Stimulated activated CD8-positive, alpha-beta memory T cell treated with anti-CD3 and anti-CD28 coated beads, Interleukin-15, amount 100 ng/mL, for 24 hours (primary cell): ENCODE measurements at regions not wholly inside any gene's neighbourhood (a gene's known extent, or its start where the extent isn't known, plus 50 kb on each side); places are given as distances from the start of the nearest gene placed in this dataset.

ENCODE experiments used
- DNase-seq: peaks from one replicate; pipeline ENCODE4 v3.0.0-alpha.2; 2020; ENCODE audit warnings: low read depth

GRCh38 chr21:27173053-27173452 lies 206.2 kb upstream of the ADAMTS5 start:
- no peak for DNase-seq

GRCh38 chr21:27171707-27172106 lies 204.8 kb upstream of the ADAMTS5 start:
- no peak for DNase-seq

DNA sequence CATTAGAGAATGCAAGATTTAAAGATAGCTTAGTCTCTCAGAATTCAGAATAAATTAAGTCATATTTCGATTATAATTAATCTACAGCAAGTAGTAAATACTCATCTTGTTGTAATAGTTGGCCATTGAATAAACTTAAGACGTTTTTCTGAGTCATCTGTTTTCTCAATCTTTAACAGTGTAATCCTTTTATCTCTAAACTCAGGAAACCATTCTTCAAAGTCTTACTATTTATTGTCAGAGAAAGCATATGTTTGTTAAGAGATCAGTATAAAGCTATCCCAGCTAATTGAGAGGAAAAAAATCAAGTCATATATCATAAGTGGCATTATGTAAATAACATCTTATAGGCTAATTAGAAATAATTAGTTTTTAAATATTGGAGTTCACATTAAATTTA lies 201.2 kb upstream of the ADAMTS5 start:
- no peak for DNase-seq

DNA sequence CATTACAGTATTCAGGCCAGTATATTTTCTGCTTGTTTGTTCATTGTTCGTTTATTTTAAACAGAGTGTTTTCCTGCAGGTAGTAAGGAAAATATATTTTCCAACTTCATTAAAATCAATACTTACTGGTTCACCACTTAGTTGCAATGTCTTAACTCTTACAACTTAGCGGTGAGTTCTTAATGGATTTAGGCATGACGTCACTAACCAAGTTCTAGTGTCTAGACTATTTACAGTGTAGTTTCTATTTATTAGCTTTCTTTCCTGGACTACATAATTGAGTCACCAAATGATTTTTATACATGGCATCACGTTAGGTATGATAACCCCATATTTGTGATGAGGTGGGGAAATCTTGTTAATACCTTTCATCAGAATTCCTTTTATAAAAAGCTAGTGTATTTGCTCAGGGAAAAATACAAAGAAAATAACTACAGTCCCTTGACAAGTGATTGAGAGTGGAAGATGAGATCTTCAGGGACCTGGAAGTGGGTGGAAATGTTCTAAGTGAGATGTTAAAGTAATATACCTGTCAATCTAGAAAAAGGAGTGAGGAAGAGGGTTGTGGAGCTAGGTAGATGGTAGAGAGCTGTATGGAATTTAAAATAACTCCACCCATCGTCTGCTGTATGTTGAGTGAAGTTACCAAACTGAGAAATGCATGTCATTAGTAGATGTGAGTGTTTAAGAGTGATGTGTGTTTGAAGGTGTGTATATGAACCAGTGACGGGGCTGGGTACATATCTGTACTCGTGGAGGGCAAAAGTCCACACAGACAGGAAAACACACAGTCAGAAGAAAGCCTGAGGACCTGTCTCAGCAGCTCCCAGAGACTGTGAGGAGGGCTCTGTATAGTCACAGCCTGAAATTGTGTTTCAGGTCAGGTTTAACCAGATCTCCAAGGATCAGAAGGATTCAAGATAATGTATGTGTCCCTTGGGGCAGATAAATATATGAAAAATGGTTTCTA lies 197.6 kb upstream of the ADAMTS5 start:
- DNase-seq, result no peak

GRCh38 chr21:27158967-27159366 lies 192.1 kb upstream of the ADAMTS5 start:
- DNase-seq, result no peak

- DNase-seq, result no peak
Measured at GRCh38 chr21:27157097-27157496, 190.2 kb upstream of the ADAMTS5 start.

DNA sequence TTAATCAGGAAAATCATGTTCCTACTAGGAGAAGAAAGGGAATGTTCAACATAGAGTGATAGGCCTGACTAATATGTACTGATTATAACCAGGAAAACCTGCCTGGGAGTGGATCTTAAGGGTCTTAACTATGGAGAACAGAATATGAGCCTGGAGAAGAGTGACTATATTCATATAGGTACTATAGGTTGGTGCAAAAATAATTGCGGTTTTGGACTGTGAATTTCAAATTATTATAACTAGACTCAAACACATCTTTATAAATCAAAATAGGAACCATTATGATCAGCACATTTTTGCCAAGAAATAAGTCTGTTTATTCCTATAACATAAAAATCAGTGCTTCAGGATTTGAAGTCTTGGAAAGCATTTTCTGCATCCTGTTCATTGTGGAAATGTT lies 189.8 kb upstream of the ADAMTS5 start:
- no peak for DNase-seq

DNA sequence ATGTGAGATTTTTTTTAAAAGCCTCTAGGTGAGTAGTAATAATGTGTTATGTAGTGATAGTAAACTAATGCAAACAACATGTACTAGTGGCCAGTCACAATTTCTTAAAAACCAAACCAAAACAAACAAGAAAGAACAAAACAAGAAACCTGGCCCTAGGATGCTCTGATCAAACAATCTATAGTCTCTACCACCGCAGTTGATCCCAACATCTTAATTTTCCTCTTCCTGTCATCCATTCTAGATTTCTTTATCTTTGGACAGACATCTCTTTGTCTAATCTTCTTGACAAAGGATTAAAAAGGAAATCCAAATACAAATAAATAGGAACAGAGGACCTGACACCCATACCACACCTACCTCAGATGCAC lies 188.2 kb upstream of the ADAMTS5 start:
- DNase-seq, result no peak

- DNase-seq, result no peak
Measured at GRCh38 chr21:27154451-27155129, 187.7 kb upstream of the ADAMTS5 start.

- no peak for DNase-seq
Measured at GRCh38 chr21:27152996-27153395, 186.1 kb upstream of the ADAMTS5 start.

- DNase-seq, result no peak
Measured at GRCh38 chr21:27149034-27149433, 182.1 kb upstream of the ADAMTS5 start.

DNA sequence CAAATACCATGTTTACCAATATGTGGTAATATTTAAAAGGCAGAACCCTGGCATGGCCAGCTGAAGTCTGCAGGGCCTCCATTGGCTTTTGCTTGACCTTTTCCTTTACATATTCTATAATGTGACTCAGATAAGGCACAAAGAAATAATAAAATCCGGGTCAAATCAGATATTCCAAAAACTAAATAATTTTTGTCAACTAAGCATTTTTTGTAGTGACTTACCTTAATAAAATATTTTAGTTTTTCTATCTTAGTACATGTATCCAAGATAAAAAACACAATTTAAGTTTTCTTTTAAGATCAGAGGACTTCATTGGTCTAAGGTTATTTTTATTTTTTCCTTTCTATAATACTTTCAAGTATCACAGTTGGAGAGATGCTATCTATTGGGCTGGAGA lies 179.4 kb upstream of the ADAMTS5 start:
- no peak for DNase-seq

DNA sequence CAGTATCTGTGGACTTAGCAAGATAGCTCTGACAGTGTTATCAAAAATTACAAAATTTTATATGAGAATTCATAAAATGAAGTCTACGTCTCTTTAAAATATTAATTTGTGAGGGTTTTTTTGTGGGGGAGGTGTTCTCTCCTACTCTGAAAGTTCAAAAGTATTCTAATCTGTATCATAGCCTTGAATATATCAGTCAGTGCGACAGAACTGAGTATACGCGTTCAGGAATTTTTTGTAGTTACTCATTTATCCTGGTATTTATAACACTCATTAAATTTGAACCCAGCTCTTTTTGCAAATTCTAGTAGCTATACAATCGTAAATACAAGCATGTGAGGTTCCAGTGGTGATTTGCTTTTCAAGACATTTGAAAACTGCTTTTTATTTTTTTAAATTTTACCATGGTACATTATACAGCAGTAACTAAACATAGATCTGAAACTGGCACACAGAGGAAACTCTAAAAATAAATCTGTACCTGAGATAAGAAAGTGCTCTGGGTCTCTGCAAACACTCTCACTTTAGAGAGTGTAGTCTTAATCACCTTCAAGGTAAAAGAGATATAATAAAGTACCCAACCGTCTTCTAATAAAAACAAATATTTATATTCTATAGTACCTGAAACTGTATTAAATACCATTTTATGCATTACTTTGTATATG lies 178.4 kb upstream of the ADAMTS5 start:
- DNase-seq, result no peak

- no peak for DNase-seq
Measured at GRCh38 chr21:27143476-27143875, 176.6 kb upstream of the ADAMTS5 start.

GRCh38 chr21:27139526-27139925 lies 172.6 kb upstream of the ADAMTS5 start:
- DNase-seq, result no peak

- no peak for DNase-seq
Measured at GRCh38 chr21:27134516-27134915, 167.6 kb upstream of the ADAMTS5 start.

DNA sequence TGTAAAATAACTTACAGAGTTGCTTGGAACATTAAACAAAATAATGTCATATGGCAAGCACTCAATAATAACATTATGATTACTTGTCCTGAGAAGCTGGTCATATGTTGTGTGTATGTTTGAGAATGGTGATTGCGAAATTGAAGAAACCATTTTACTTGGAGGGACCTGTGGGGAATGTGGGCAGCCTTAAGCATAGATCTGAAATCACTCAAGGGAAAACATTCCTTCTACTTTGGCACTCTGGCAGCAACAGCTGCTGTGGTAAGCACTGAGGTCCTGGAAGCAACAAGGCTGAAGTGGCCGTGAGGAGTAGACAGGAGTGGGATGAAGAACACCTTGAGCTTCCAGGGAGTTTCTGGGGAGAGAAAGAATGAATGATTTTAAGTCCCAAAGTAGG lies 165.4 kb upstream of the ADAMTS5 start:
- DNase-seq, result no peak

- no peak for DNase-seq
Measured at GRCh38 chr21:27130154-27130553, 163.3 kb upstream of the ADAMTS5 start.

- no peak for DNase-seq
Measured at GRCh38 chr21:27129694-27130093, 162.8 kb upstream of the ADAMTS5 start.

DNA sequence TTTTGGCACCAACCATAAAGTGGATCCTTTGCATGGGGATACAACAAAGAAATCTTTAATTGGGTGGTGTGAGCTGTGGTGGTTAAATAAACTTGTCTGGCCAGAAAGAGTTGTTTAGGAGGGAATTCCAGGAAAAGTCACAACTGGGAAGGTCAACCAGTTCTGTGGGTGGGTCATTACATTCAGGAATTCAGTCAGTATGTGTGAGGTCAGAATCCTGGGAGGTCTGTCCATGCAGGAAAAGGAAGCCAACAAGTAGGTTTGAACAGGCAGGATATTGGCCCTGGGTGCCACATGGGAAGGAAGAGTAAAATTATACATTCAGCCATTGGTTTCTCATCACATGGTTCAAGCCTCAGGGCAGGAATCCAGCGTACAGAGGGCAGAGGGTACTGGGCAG lies 162.3 kb upstream of the ADAMTS5 start:
- DNase-seq, result no peak

DNA sequence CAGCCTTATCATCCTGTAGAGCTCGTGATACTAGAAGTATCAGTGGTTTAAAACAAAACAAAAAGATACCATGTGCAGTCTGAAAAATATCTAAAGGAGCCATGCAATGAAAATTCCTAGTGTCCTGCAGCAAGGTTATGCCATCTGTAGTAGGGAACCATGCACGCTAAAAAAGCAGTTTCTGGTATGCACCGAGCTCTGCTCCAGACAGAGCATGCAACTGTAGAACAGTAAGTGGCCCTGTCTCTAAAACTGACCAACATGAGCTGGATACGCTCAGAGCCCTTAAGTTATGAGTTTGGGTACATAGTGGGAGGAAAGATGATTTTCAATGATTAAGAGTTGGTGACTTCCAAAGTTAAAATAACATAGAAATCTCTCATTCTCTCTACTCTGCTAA lies 159.3 kb upstream of the ADAMTS5 start:
- DNase-seq, result no peak

DNA sequence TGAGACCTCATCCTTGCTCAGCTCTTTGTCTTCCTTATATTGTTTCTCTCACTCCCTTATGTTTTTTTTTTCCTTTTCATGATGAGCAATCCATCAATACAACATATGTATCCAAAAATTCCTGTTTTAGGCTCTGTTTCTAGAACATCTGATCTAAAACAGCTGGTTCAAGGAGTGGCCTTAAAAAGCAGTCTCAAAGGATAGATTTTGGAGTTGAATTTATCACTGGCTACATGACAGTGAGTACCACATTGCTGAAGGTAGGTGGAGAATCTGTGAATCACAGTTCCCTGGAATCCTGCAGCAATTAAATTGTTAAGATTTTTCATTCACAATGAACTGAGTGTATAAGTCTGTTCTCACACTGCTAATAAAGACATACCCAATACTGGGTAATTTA lies 155.8 kb upstream of the ADAMTS5 start:
- no peak for DNase-seq

DNA sequence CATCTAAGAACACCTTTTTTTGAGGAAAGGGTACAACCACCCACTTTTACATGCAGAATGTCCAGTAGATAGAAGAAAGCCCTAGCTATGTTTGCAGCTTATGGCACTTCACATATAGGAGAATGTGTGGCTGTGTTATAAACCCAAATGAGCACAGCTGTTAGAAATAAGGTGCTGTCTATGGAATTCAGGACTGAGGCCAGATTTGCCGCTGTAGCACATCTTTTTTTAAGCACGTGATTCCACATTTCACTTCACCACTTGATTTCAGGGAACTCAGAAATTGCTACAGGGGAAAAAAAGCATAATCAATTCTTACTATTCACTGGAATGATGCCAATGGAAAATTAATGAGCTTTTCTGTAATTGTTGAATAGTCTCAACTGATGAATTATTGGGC lies 147.2 kb upstream of the ADAMTS5 start:
- no peak for DNase-seq
